ENCODE measurements at regions not wholly inside any gene's neighbourhood (a gene's known extent, or its start where the extent isn't known, plus 50 kb on each side); places are given as distances from the start of the nearest gene placed in this dataset.

GRCh38 chr10:6776170-6776569 lies 196.1 kb upstream of the PRKCQ start:
- TF ChIP-seq ZNF10 (tag by site-specific recombination; IDR thresholded peaks at IDR 0.05) (no peak), ZNF239 (tag by site-specific recombination; IDR thresholded peaks at IDR 0.05) (no peak), ZNF768 (tag by site-specific recombination; IDR thresholded peaks at IDR 0.05) (no peak)
- TF ChIP-seq, protein P1, sequence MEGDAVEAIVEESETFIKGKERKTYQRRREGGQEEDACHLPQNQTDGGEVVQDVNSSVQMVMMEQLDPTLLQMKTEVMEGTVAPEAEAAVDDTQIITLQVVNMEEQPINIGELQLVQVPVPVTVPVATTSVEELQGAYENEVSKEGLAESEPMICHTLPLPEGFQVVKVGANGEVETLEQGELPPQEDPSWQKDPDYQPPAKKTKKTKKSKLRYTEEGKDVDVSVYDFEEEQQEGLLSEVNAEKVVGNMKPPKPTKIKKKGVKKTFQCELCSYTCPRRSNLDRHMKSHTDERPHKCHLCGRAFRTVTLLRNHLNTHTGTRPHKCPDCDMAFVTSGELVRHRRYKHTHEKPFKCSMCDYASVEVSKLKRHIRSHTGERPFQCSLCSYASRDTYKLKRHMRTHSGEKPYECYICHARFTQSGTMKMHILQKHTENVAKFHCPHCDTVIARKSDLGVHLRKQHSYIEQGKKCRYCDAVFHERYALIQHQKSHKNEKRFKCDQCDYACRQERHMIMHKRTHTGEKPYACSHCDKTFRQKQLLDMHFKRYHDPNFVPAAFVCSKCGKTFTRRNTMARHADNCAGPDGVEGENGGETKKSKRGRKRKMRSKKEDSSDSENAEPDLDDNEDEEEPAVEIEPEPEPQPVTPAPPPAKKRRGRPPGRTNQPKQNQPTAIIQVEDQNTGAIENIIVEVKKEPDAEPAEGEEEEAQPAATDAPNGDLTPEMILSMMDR (tag by site-specific recombination; IDR thresholded peaks at IDR 0.05) = no peak

All from HEK293 (cell line).